ENCODE measurements at regions not wholly inside any gene's neighbourhood (a gene's known extent, or its start where the extent isn't known, plus 50 kb on each side); places are given as distances from the start of the nearest gene placed in this dataset.
A peak's percentile ranks its signal among the peaks of the same experiment; 100 is the strongest.

GRCh38 chr17:77451245-77451893, 310.6 kb downstream of the SEC14L1 start:
- H3K27ac ChIP-seq = peak overlapping the region; percentile 52
- no peak for TF ChIP-seq CTCF (IDR thresholded peaks at IDR 0.05)
- no peak for TF ChIP-seq ZFX (IDR thresholded peaks at IDR 0.05; ENCODE audit: borderline replicate concordance)

GRCh38 chr17:77451894-77452852, 311.4 kb downstream of the SEC14L1 start:
- peak overlapping the region; percentile 52 for H3K27ac ChIP-seq
- no peak for TF ChIP-seq CTCF (IDR thresholded peaks at IDR 0.05)
- no peak for TF ChIP-seq ZFX (IDR thresholded peaks at IDR 0.05; ENCODE audit: borderline replicate concordance)

GRCh38 chr17:77453613-77454241, 313.0 kb downstream of the SEC14L1 start:
- TF ChIP-seq ZFX (IDR thresholded peaks at IDR 0.05; ENCODE audit: borderline replicate concordance) (no peak), CTCF (IDR thresholded peaks at IDR 0.05) (no peak)
- no peak overlapping the region for H3K27ac ChIP-seq

GRCh38 chr17:77454242-77455095, 313.7 kb downstream of the SEC14L1 start:
- H3K27ac ChIP-seq = no peak overlapping the region

DNA sequence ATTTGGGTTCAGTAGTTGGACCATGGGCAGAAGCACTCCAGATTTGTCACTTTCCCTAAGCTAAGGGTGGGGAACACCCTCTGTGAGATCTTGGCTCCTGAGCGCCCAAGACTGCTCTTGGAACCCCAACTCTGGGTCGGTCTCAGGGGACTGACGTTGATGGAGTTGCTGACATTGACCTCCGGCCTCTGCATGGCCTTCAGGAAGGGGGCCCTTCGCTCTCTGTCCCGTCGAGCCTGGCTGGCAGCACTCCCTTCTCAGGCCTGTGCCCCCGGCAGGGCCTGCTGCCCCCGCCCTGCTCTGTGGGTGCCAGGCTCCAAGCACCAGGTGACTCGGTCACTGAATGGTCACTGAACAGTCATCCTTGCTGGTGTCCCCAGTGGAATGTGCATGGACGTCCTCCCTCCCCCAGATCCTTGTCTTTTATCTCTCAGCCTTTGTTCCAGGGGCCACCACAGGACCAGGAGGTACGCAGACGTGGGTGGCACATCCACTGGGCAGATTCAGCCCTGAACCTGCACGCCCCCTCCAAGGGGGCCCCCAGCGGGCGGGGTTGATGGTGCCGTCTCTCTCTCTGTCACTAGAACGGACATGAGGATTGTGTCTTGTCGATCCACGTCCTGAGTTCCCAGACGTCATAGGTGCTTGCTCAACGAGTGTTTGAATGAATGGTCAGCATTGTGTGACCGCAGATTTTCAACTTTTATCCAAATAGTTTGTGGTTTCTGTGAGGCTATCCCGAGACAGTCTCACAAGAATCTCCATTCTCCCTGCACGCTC, 314.5 kb downstream of the SEC14L1 start:
- H3K27ac ChIP-seq = no peak overlapping the region
- no peak for TF ChIP-seq ZFX (IDR thresholded peaks at IDR 0.05; ENCODE audit: borderline replicate concordance)
- no peak for TF ChIP-seq CTCF (IDR thresholded peaks at IDR 0.05)

More at GRCh38 chr17:77454242-77455095, 313.7 kb downstream of the SEC14L1 start:
- no peak for TF ChIP-seq ZFX (IDR thresholded peaks at IDR 0.05; ENCODE audit: borderline replicate concordance)
- TF ChIP-seq CTCF (IDR thresholded peaks at IDR 0.05) = no peak

DNA sequence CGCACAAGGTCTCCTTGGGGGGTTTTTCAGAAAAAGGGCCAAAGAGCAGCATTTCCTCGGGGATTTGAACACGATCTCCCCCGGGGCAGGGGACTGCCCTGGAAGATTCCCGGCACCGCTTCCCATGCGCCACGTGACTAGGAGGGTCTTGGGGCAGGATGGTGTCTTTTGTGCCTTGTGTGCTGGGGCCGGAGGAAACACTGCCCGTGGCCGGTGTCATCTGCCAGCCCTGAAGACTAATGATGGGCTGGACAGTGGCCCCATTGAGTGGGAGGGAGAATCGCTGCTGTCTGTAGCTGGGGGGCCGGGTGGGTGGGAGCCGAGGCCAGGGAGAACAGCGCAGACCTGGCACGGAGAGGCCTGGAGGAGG, 315.1 kb downstream of the SEC14L1 start:
- TF ChIP-seq ZFX (IDR thresholded peaks at IDR 0.05; ENCODE audit: borderline replicate concordance) (no peak), CTCF (IDR thresholded peaks at IDR 0.05) (no peak)
- no peak overlapping the region for H3K27ac ChIP-seq

All from 22Rv1 (cell line).